ENCODE measurements at regions not wholly inside any gene's neighbourhood (a gene's known extent, or its start where the extent isn't known, plus 50 kb on each side); places are given as distances from the start of the nearest gene placed in this dataset.

DNA sequence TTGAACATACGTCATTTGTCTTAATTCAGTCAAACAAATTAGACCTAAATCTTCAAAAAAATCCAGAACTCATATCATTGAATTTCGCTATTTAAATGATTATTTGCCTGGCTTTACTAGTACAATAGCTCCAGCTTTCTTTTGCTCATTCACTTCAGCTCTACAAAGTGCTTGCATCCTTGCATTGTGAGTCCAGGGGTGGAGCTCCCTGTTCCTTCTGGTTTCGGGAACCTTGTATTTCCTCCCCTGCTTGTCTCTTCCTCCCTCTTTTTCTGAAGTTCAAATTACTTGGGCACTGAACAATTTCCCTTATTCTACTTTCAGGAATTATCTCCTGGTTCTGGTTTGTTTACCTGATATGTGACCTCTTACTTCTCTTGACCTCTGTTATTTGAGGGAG is 58.1 kb upstream of the KITLG start:
- TF ChIP-seq, protein P1, sequence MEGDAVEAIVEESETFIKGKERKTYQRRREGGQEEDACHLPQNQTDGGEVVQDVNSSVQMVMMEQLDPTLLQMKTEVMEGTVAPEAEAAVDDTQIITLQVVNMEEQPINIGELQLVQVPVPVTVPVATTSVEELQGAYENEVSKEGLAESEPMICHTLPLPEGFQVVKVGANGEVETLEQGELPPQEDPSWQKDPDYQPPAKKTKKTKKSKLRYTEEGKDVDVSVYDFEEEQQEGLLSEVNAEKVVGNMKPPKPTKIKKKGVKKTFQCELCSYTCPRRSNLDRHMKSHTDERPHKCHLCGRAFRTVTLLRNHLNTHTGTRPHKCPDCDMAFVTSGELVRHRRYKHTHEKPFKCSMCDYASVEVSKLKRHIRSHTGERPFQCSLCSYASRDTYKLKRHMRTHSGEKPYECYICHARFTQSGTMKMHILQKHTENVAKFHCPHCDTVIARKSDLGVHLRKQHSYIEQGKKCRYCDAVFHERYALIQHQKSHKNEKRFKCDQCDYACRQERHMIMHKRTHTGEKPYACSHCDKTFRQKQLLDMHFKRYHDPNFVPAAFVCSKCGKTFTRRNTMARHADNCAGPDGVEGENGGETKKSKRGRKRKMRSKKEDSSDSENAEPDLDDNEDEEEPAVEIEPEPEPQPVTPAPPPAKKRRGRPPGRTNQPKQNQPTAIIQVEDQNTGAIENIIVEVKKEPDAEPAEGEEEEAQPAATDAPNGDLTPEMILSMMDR (IDR thresholded peaks at IDR 0.05), result no peak
- no peak for TF ChIP-seq POLR2A (IDR thresholded peaks at IDR 0.05)
